Epithelial cell of proximal tubule (primary cell): ENCODE measurements at regions not wholly inside any gene's neighbourhood (a gene's known extent, or its start where the extent isn't known, plus 50 kb on each side); places are given as distances from the start of the nearest gene placed in this dataset.

ENCODE experiments used
- DNase-seq: peaks from one replicate; pipeline ENCODE4 v3.0.0-alpha.2; 2011; ENCODE audit warnings: low read depth
- H3K4me3 ChIP-seq: 2 replicates; pipeline ENCODE4 v1.5.1; 2011; ENCODE audit warnings: low read depth, mild to moderate bottlenecking, low read length
- CTCF ChIP-seq: conservative IDR thresholded peaks from 2 replicates; pipeline ENCODE4 v1.5.1; 2012; ENCODE audit warnings: low read depth, mild to moderate bottlenecking, low read length

- no peak for DNase-seq
- TF ChIP-seq CTCF: no peak
- H3K4me3 ChIP-seq: no peak overlapping the region
Observed at GRCh38 chr2:37833423-37833822, 91.7 kb upstream of the RMDN2 start.

- no peak for TF ChIP-seq CTCF
- H3K4me3 ChIP-seq: no peak overlapping the region
Observed at GRCh38 chr2:37836270-37836669, 88.8 kb upstream of the RMDN2 start.

GRCh38 chr2:37836711-37837110 is 88.4 kb upstream of the RMDN2 start:
- DNase-seq: no peak
- no peak for TF ChIP-seq CTCF
- no peak overlapping the region for H3K4me3 ChIP-seq

More at GRCh38 chr2:37836270-37836669, 88.8 kb upstream of the RMDN2 start:
- no peak for DNase-seq

GRCh38 chr2:37837628-37838328 is 87.3 kb upstream of the RMDN2 start:
- no peak overlapping the region for H3K4me3 ChIP-seq
- DNase-seq: no peak
- no peak for TF ChIP-seq CTCF

GRCh38 chr2:37838541-37839167 is 86.4 kb upstream of the RMDN2 start:
- no peak overlapping the region for H3K4me3 ChIP-seq
- no peak for DNase-seq
- TF ChIP-seq CTCF: no peak

GRCh38 chr2:37839991-37840390 is 85.1 kb upstream of the RMDN2 start:
- no peak for TF ChIP-seq CTCF
- no peak overlapping the region for H3K4me3 ChIP-seq
- no peak for DNase-seq
